A673 (cell line): ENCODE measurements at regions not wholly inside any gene's neighbourhood (a gene's known extent, or its start where the extent isn't known, plus 50 kb on each side); places are given as distances from the start of the nearest gene placed in this dataset.

Source experiments
- EZH2 ChIP-seq: fragments of 200-600 bp; sonication (generic); IDR thresholded peaks from 2 replicates; pipeline ENCODE4 v1.6.1; 2017; ENCODE audit warnings: borderline replicate concordance, low read depth, mild to moderate bottlenecking, mixed read lengths, antibody characterized with exemption, low read length; ENCODE audit not compliant: poor library complexity, severe bottlenecking
- TF ChIP-seq, protein P1 (sequence below): fragments of 300-800, 200-600 bp; sonication (generic); conservative IDR thresholded peaks from 2 replicates; pipeline ENCODE4 v1.5.1; 2017; ENCODE audit warnings: low read depth, mild to moderate bottlenecking, antibody characterized with exemption, low read length, moderate library complexity, mixed read lengths

DNA sequence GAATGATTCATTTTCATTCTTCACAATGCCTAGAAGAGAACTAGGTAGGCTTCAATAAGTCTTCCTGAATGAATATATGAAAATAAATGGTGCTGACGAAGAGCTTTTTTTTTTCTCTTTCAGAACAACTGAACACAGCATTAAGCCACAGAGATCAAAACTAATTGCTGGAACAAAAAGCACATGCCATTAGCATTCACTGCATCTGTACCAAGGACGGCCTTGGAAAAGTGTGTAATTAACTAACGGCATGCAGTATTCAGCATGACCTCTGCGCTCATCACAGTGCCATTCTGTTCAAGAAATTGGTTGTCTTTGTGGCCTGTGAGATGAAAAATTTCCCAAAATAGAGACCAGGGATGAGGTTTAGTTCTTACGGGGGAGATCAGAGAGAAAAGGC lies 99.3 kb downstream of the NUDT12 start:
- TF ChIP-seq, protein P1, sequence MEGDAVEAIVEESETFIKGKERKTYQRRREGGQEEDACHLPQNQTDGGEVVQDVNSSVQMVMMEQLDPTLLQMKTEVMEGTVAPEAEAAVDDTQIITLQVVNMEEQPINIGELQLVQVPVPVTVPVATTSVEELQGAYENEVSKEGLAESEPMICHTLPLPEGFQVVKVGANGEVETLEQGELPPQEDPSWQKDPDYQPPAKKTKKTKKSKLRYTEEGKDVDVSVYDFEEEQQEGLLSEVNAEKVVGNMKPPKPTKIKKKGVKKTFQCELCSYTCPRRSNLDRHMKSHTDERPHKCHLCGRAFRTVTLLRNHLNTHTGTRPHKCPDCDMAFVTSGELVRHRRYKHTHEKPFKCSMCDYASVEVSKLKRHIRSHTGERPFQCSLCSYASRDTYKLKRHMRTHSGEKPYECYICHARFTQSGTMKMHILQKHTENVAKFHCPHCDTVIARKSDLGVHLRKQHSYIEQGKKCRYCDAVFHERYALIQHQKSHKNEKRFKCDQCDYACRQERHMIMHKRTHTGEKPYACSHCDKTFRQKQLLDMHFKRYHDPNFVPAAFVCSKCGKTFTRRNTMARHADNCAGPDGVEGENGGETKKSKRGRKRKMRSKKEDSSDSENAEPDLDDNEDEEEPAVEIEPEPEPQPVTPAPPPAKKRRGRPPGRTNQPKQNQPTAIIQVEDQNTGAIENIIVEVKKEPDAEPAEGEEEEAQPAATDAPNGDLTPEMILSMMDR = no peak
- TF ChIP-seq EZH2 = no peak
